ENCODE measurements at regions not wholly inside any gene's neighbourhood (a gene's known extent, or its start where the extent isn't known, plus 50 kb on each side); places are given as distances from the start of the nearest gene placed in this dataset.

DNA sequence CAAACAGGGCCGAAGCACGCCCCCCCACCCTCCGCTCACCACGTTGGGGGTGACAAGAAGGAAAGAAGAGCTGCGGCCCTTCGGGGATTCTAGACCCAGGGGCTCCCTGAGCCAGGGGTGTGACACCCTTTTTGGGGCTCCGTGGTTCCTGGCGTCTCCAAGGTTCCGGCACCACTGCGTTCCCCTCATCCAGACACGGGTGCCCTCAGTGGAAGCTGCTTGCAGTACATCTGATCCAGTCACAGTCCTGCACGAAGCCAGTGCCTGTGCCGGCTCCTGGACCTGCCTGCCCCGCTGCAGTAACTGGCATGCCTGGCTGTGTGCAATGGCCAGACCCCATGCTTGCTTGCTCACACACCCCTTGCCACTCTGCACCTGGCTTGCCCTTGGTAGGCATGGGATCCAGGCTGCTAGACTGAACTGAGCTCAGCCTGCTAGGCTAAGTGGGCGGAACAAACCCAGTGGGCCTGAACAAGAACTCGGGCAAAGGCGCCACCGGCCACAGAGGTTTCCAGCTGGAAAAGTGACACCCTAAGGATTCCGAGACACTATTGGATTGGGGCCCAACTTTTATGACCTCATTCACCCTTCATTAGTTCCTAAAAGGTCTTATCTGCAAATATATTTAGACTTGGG lies 420.4 kb upstream of the AGA start:
- Histone ChIP-seq H3K9me3 (replicated peaks in 1 of 2; ENCODE audit: control insufficient read depth in 1 of 2, insufficient read depth in 1 of 2, low read length in 2 of 2) (peaks cover 21 to 33% of the 10 kb centered on the region in 2 donors), H3K27me3 (ENCODE audit: control insufficient read depth in 2 of 2, insufficient read depth in 2 of 2, low read length in 2 of 2) (no peaks in the 10 kb centered on the region), H4K20me1 (ENCODE audit: insufficient read depth, low read length) (no peaks in the 10 kb centered on the region), H3K27ac (ENCODE audit: low read depth in 1 of 2, low read length in 2 of 2) (no peak overlapping the region), H3K4me2 (replicated peaks; ENCODE audit: extremely low read depth, low read length, poor library complexity, severe bottlenecking) (no peak overlapping the region), H3K36me3 (replicated peaks in 1 of 2; ENCODE audit: control insufficient read depth in 1 of 2, insufficient read depth in 2 of 2, low read length in 2 of 2) (no peaks in the 10 kb centered on the region), H3K9ac (ENCODE audit: insufficient read depth, low read length, poor library complexity, severe bottlenecking) (no peak overlapping the region), H3K4me1 (ENCODE audit: control insufficient read depth in 1 of 2, insufficient read depth in 2 of 2, low read length in 2 of 2) (no peaks in the 10 kb centered on the region), H2AFZ (ENCODE audit: insufficient read depth, low read depth, low read length, poor library complexity, severe bottlenecking) (no peak overlapping the region), H3K79me2 (ENCODE audit: insufficient read depth, low read length) (no peaks in the 10 kb centered on the region), H3K4me3 (replicated peaks in 1 of 3; ENCODE audit: low read depth in 2 of 3, low read length in 3 of 3) (no peak overlapping the region)
- no peak for DNase-seq
- Mint-ChIP-seq H3K27me3 (ENCODE audit: low read depth in 3 of 3) (no peaks in the 10 kb centered on the region), H3K4me1 (no peaks in the 10 kb centered on the region), H3K9me3 (peaks cover 8 to 33% (median 23%) of the 10 kb centered on the region in 7 donors), H3K27ac (no peak overlapping the region), H3K4me3 (no peak overlapping the region), H3K36me3 (no peaks in the 10 kb centered on the region)
- 94% methylated on average over 14 of the region's 19 CpGs for WGBS (ENCODE audit: insufficient coverage)
- intact Hi-C loops (cut with micrococcal nuclease), result no loop called here
- TF ChIP-seq, protein P1, sequence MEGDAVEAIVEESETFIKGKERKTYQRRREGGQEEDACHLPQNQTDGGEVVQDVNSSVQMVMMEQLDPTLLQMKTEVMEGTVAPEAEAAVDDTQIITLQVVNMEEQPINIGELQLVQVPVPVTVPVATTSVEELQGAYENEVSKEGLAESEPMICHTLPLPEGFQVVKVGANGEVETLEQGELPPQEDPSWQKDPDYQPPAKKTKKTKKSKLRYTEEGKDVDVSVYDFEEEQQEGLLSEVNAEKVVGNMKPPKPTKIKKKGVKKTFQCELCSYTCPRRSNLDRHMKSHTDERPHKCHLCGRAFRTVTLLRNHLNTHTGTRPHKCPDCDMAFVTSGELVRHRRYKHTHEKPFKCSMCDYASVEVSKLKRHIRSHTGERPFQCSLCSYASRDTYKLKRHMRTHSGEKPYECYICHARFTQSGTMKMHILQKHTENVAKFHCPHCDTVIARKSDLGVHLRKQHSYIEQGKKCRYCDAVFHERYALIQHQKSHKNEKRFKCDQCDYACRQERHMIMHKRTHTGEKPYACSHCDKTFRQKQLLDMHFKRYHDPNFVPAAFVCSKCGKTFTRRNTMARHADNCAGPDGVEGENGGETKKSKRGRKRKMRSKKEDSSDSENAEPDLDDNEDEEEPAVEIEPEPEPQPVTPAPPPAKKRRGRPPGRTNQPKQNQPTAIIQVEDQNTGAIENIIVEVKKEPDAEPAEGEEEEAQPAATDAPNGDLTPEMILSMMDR (IDR thresholded peaks at IDR 0.05), result no peak

DNA sequence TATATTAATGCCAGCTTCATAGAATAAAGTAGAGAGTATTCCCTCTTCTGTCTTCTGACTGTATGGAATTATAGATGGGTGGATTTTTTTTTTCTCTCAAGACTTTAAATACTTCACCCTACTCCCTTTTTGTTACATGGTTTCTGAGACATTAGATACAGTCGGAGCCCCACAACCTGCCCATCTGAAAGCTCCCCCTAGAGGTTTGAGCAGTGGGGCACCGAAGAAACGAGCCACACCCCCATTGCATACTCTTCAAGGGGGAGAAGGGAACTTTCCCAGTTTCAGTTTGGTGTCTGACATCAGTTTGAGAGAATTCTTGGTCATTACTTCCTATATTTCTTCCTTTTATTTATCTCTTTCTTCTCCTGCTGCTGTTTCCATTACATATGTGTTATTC lies 437.6 kb upstream of the AGA start:
- H3K4me3 Mint-ChIP-seq, result no peak overlapping the region
- Histone ChIP-seq H4K20me1 (ENCODE audit: insufficient read depth, low read length) (no peaks in the 10 kb centered on the region), H3K4me1 (ENCODE audit: control insufficient read depth in 1 of 2, insufficient read depth in 2 of 2, low read length in 2 of 2) (no peaks in the 10 kb centered on the region), H3K27ac (ENCODE audit: low read depth in 1 of 2, low read length in 2 of 2) (no peak overlapping the region), H3K79me2 (ENCODE audit: insufficient read depth, low read length) (no peaks in the 10 kb centered on the region), H3K9me3 (replicated peaks in 1 of 2; ENCODE audit: control insufficient read depth in 1 of 2, insufficient read depth in 1 of 2, low read length in 2 of 2) (peaks cover 2 to 17% of the 10 kb centered on the region in 2 donors), H2AFZ (ENCODE audit: insufficient read depth, low read depth, low read length, poor library complexity, severe bottlenecking) (no peak overlapping the region), H3K4me3 (replicated peaks in 1 of 3; ENCODE audit: low read depth in 2 of 3, low read length in 3 of 3) (no peak overlapping the region), H3K27me3 (ENCODE audit: control insufficient read depth in 2 of 2, insufficient read depth in 2 of 2, low read length in 2 of 2) (no peaks in the 10 kb centered on the region), H3K9ac (ENCODE audit: insufficient read depth, low read length, poor library complexity, severe bottlenecking) (no peak overlapping the region), H3K4me2 (replicated peaks; ENCODE audit: extremely low read depth, low read length, poor library complexity, severe bottlenecking) (no peak overlapping the region), H3K36me3 (replicated peaks in 1 of 2; ENCODE audit: control insufficient read depth in 1 of 2, insufficient read depth in 2 of 2, low read length in 2 of 2) (no peaks in the 10 kb centered on the region)
- no peaks in the 10 kb centered on the region for H3K36me3 Mint-ChIP-seq
- H3K9me3 Mint-ChIP-seq, result peaks cover 0 to 10% (median 4%) of the 10 kb centered on the region in 7 donors
- TF ChIP-seq, protein P1 (IDR thresholded peaks at IDR 0.05), result no peak
- no CpG with 5 or more reads among the region's 3 CpGs for WGBS (ENCODE audit: insufficient coverage)
- intact Hi-C loops (cut with micrococcal nuclease), result no loop called here
- H3K27ac Mint-ChIP-seq, result no peak overlapping the region
- H3K4me1 Mint-ChIP-seq, result no peaks in the 10 kb centered on the region
- no peak for DNase-seq
- peaks cover 0 to 2% (median 0%) of the 10 kb centered on the region in 3 donors for H3K27me3 Mint-ChIP-seq (ENCODE audit: low read depth in 3 of 3)

Measured in CD14-positive monocyte (primary cell).